Activated CD8-positive, alpha-beta memory T cell treated with anti-CD3 and anti-CD28 coated beads for 24 hours (primary cell): ENCODE measurements at regions not wholly inside any gene's neighbourhood (a gene's known extent, or its start where the extent isn't known, plus 50 kb on each side); places are given as distances from the start of the nearest gene placed in this dataset.

Source experiments
- DNase-seq: peaks from one replicate; pipeline ENCODE4 v3.0.0-alpha.2; 2020

GRCh38 chr4:81921751-81922159 is 450.0 kb upstream of the RASGEF1B start:
- no peak for DNase-seq

- no peak for DNase-seq
Measured at GRCh38 chr4:81919810-81920209, 448.1 kb upstream of the RASGEF1B start.

GRCh38 chr4:81919223-81919622 is 447.5 kb upstream of the RASGEF1B start:
- DNase-seq = no peak

- DNase-seq = no peak
Measured at GRCh38 chr4:81915430-81915829, 443.7 kb upstream of the RASGEF1B start.

- DNase-seq = no peak
Measured at GRCh38 chr4:81914623-81915022, 442.9 kb upstream of the RASGEF1B start.

GRCh38 chr4:81913427-81913879 is 441.7 kb upstream of the RASGEF1B start:
- DNase-seq = peak; percentile 69

GRCh38 chr4:81912376-81913030 is 440.8 kb upstream of the RASGEF1B start:
- DNase-seq = no peak

- DNase-seq = no peak
Measured at GRCh38 chr4:81906905-81907304, 435.2 kb upstream of the RASGEF1B start.

- DNase-seq = no peak
Measured at GRCh38 chr4:81905971-81906370, 434.3 kb upstream of the RASGEF1B start.

GRCh38 chr4:81904121-81904520 is 432.4 kb upstream of the RASGEF1B start:
- DNase-seq = no peak

- no peak for DNase-seq
Measured at GRCh38 chr4:81903212-81903611, 431.5 kb upstream of the RASGEF1B start.

GRCh38 chr4:81898862-81899504 is 427.3 kb upstream of the RASGEF1B start:
- no peak for DNase-seq

- DNase-seq = no peak
Measured at GRCh38 chr4:81896936-81897335, 425.2 kb upstream of the RASGEF1B start.

- DNase-seq = no peak
Measured at GRCh38 chr4:81891005-81891996, 419.6 kb upstream of the RASGEF1B start.

- DNase-seq = no peak
Measured at GRCh38 chr4:81884986-81885385, 413.3 kb upstream of the RASGEF1B start.

GRCh38 chr4:81883530-81884450 is 412.1 kb upstream of the RASGEF1B start:
- no peak for DNase-seq

- DNase-seq = no peak
Measured at GRCh38 chr4:81883004-81883403, 411.3 kb upstream of the RASGEF1B start.

GRCh38 chr4:81881855-81882621 is 410.3 kb upstream of the RASGEF1B start:
- no peak for DNase-seq

- no peak for DNase-seq
Measured at GRCh38 chr4:81876106-81876505, 404.4 kb upstream of the RASGEF1B start.

GRCh38 chr4:81874661-81875515 is 403.2 kb upstream of the RASGEF1B start:
- no peak for DNase-seq

GRCh38 chr4:81870275-81870674 is 398.6 kb upstream of the RASGEF1B start:
- DNase-seq = no peak
